H1 (cell line): ENCODE measurements at regions not wholly inside any gene's neighbourhood (a gene's known extent, or its start where the extent isn't known, plus 50 kb on each side); places are given as distances from the start of the nearest gene placed in this dataset.

Source experiments
- BACH1 ChIP-seq: IDR thresholded peaks from 2 replicates; pipeline ENCODE4 v1.6.1; 2012; ENCODE audit warnings: low read length, improper control_type of control experiment
- CHD2 ChIP-seq: IDR thresholded peaks from 2 replicates; pipeline ENCODE4 v1.6.1; 2012; ENCODE audit warnings: low read length, improper control_type of control experiment
- CTCF ChIP-seq, 3 experiments: IDR thresholded peaks; 1 replicate in 2 of 3; 2 replicates in 1 of 3; pipeline versions ENCODE4 v1.5.1 to v1.6.1; 2011; ENCODE audit warnings: low read length in 3 of 3, mild to moderate bottlenecking in 3 of 3, inconsistent platforms in 2 of 3, low read depth in 1 of 3, moderate library complexity in 1 of 3; ENCODE audit not compliant: insufficient read depth in 1 of 3; ENCODE audit errors: control extremely low read depth in 1 of 3
- EZH2 ChIP-seq: fragments of 200-600 bp; sonication (generic); IDR thresholded peaks from 2 replicates; pipeline ENCODE4 v1.7.1; 2012; ENCODE audit warnings: low read depth, mild to moderate bottlenecking, moderate library complexity, low read length, inconsistent platforms; ENCODE audit not compliant: severe bottlenecking
- KDM5A ChIP-seq: fragments of 200-600 bp; IDR thresholded peaks from 2 replicates; pipeline ENCODE4 v1.7.1; 2012; ENCODE audit warnings: mild to moderate bottlenecking, low read length, inconsistent platforms, mixed read lengths
- MAFK ChIP-seq: IDR thresholded peaks from 2 replicates; pipeline ENCODE4 v1.6.1; 2012; ENCODE audit warnings: low read depth, mild to moderate bottlenecking, improper control_type of control experiment, low read length
- POLR2A ChIP-seq, 2 experiments: IDR thresholded peaks; 1 replicate in 1 of 2; 2 replicates in 1 of 2; pipeline ENCODE4 v1.6.1; 2011; ENCODE audit warnings: low read depth in 2 of 2, low read length in 2 of 2, mild to moderate bottlenecking in 2 of 2; ENCODE audit errors: control extremely low read depth in 1 of 2
- POLR2AphosphoS5 ChIP-seq: IDR thresholded peaks from 2 replicates; pipeline ENCODE4 v1.6.1; 2011; ENCODE audit warnings: low read depth, low read length
- RNF2 ChIP-seq: fragments of 200-900, 300-1000 bp; sonication (generic); IDR thresholded peaks from 2 replicates; pipeline ENCODE4 v1.7.1; 2016; ENCODE audit warnings: borderline replicate concordance, low read depth, mild to moderate bottlenecking, antibody characterized with exemption, low read length; ENCODE audit not compliant: poor library complexity, severe bottlenecking; ENCODE audit errors: missing control alignments
- SP1 ChIP-seq: IDR thresholded peaks from 2 replicates; pipeline ENCODE4 v1.6.1; 2011; ENCODE audit warnings: low read depth, low read length
- TCF12 ChIP-seq: IDR thresholded peaks from 2 replicates; pipeline ENCODE4 v1.6.1; 2011; ENCODE audit warnings: low read depth, mild to moderate bottlenecking, low read length
- ZNF274 ChIP-seq: IDR thresholded peaks from 2 replicates; pipeline ENCODE4 v1.7.0; 2012; ENCODE audit warnings: low read length, borderline replicate concordance; ENCODE audit errors: extremely low read depth

- TF ChIP-seq ZNF274 (no peak), CHD2 (no peak), SP1 (no peak), POLR2AphosphoS5 (no peak), MAFK (no peak), POLR2A (IDR thresholded peaks at IDR 0.05; ENCODE audit: control extremely low read depth in 1 of 2, low read depth in 2 of 2, low read length in 2 of 2) (no peak), RNF2 (no peak), BACH1 (no peak), KDM5A (no peak), TCF12 (no peak), CTCF (IDR thresholded peaks at IDR 0.05; ENCODE audit: control extremely low read depth in 1 of 3, insufficient read depth in 1 of 3, low read depth in 1 of 3, low read length in 3 of 3) (no peak), EZH2 (no peak)
Observed at GRCh38 chr11:21988477-21988876, 204.4 kb upstream of the ANO5 start.
